Spleen (tissue), 7 donors: ENCODE measurements at regions not wholly inside any gene's neighbourhood (a gene's known extent, or its start where the extent isn't known, plus 50 kb on each side); places are given as distances from the start of the nearest gene placed in this dataset.

Experiments
- CTCF ChIP-seq, 11 experiments: fragments of 200-600 bp in 7 of 11; fragments of 450-650 bp in 4 of 11; sonication (generic) in 4 of 11; IDR thresholded peaks in 8 of 11; conservative IDR thresholded peaks in 3 of 11; 1 replicate in 7 of 11; 2 replicates in 4 of 11; pipeline versions ENCODE4 v1.4.0 to v1.8.0; 2016 to 2021; ENCODE audit warnings: antibody characterized with exemption in 11 of 11, inconsistent platforms in 4 of 11, mild to moderate bottlenecking in 1 of 11
- POLR2A ChIP-seq, 3 donors: fragments of 450-650 bp; IDR thresholded peaks; one replicate each; pipeline ENCODE4 v1.5.1; 2017; ENCODE audit warnings: antibody characterized with exemption in 3 of 3, mild to moderate bottlenecking in 1 of 3
- donor health status: DM: no; HTN: no; CAD: no; lungs with moderate emphysema.
- donor health status: DM: no; HTN: no; CAD: no.
- donor health status: DM: no; HTN: no; CAD: no.

DNA sequence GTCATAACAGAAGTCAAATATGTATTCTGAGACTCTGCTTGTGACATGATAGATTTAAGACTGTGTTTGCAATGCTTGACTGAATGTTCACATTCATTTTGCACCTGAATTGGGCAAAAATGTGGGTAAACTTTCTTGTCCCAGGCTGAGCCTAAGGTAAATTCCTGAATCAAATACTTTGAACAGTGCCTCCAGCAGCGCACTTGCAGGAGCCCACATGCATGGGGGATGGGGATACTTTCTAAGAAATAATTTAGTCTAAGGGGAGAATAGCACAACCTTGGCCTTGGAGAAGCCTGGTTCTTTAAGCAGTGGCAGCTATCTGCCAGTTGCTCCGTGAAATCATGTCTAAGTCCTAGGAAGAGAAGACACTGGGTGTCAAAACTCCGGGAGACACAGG, 163.5 kb upstream of the EGFLAM start:
- no peak for TF ChIP-seq POLR2A (IDR thresholded peaks at IDR 0.05)
- TF ChIP-seq CTCF (IDR thresholded peaks at IDR 0.05 in 8 of 11, conservative IDR thresholded peaks at IDR 0.05 in 3 of 11): no peak
